ENCODE measurements at regions not wholly inside any gene's neighbourhood (a gene's known extent, or its start where the extent isn't known, plus 50 kb on each side); places are given as distances from the start of the nearest gene placed in this dataset.
"Not testable (repeated sequence)": the region's sequence is repeated elsewhere in the genome, so short reads cannot be mapped to it uniquely, and the experiment has no call there.

DNA sequence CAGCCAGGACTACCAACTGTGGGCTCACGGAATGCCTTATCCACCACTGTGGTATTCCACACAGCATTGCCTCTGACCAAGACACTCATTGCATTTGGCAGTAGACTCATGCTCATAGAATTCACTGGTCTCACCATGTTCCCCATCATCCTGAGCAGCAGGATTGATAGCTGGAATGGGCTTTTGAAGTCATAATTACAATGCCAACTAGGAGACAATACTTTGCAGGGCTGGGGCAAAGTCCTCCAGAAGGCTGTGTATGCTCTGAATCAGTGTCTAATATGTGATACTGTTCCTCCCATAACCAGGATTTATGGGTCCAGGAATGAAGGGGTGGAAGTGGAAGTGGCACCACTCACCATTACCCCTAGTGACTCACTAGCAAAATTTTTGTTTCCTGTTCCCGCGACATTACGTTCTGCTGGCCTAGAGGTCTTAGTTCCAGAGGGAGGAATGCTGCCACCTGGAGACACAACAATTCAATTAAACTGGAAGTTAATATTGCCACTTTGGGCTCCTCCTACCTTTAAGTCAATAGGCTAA lies 58.6 kb upstream of the CCDC80 start:
- Mint-ChIP-seq H3K27me3 (peaks cover 26% of the 10 kb centered on the region), H3K4me1 (no peaks in the 10 kb centered on the region), H3K36me3 (peaks cover 2% of the 10 kb centered on the region), H3K4me3 (no peak overlapping the region), H3K27ac (no peak overlapping the region), H3K9me3 (peaks cover 5% of the 10 kb centered on the region)

DNA sequence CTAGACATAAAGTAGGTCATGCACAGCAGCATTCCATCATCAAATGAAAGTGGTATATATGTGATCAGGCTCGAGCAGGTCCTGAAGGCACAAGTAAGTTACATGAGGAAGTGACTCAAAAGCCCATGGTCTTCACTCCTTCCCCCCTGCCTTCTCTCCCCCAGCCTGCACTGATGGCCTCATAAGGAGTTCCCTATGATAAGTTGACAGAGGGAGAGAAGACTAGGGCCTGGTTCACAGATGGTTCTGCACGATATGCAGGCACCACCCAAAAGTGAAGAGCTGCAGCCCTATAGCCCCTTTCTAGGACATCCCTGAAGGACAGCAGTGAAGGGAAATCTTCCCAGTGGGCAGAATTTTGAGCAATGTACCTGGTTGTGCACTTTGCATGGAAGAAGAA lies 57.5 kb upstream of the CCDC80 start:
- H3K9me3 Mint-ChIP-seq, H3K4me1 Mint-ChIP-seq, H3K27ac Mint-ChIP-seq, H3K36me3 Mint-ChIP-seq, H3K4me3 Mint-ChIP-seq: not testable (repeated sequence)
- H3K27me3 Mint-ChIP-seq: peaks cover 19% of the 10 kb centered on the region

DNA sequence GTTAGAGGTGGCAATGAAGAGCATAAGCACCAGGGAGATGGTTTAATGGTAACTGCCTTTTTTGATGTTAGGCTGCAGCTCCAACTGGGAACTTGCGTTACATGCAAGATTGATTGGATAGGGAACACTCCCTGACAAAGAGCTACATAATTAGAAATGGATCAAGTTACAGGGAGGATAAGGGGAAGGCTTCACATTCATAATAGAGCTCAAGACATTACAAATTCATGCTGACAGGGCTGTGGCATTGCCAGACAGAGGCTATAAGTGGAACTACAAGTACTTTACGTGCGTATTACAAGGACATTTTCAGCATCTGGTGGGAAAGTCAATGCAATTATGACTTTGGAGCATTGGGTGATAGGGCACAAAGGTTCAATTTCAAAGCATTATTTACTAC lies 55.3 kb upstream of the CCDC80 start:
- not testable (repeated sequence) for H3K27me3 Mint-ChIP-seq, H3K36me3 Mint-ChIP-seq, H3K27ac Mint-ChIP-seq, H3K9me3 Mint-ChIP-seq, H3K4me3 Mint-ChIP-seq, H3K4me1 Mint-ChIP-seq

DNA sequence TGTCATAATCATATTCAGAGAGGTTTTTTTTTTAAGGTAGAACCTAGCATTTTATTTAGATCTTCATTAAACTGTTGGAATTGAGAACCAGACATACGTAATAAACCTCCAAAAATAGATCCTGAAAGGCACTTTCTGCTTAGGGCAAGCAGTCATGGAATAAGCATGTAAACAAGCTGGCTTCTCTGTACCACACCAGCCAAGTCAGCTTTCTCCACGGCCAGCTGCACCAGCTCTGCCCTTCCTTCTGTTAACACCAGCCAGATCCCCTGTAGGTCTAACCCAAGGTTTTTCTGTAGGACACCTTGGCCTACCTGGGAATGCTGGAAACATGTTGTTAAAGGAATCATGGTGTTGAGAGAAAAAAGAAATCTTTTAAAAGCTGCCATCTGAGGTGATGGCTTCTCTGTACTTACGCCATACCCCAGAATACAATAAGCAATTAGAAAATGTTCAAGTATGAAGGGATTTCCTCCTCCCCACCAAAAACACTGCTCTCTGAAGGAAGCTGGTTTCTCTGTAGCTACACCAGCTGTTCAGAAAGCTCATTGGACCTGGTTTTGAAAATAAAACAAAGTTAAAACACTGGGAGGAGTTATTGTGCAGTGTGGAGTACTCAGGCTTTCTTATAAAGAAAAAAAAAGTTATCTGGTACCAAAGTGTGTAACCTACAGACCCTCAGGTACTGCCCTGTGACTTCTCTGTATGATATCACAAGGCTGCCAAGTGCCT lies 54.6 kb upstream of the CCDC80 start:
- not testable (repeated sequence) for H3K27me3 Mint-ChIP-seq, H3K36me3 Mint-ChIP-seq, H3K27ac Mint-ChIP-seq, H3K4me3 Mint-ChIP-seq, H3K9me3 Mint-ChIP-seq, H3K4me1 Mint-ChIP-seq

DNA sequence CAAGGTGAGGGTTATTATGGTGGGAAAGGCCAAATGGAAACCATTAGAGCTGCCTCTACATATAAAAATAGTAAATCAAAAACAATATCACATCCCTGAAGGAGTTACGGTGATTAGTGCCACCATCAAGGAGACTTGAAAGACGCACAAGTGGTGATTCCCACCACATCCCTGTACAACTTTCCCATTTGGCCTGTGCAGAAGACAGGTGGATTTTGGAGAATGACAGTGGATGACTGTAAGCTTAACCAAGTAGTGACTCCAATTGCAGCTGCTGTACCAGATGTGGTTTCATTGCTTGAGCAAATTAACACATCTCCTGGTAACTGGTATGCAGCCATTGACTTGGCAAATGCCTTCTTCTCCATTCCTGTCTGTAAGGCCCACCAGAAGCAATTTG lies 54.0 kb upstream of the CCDC80 start:
- not testable (repeated sequence) for H3K36me3 Mint-ChIP-seq, H3K27me3 Mint-ChIP-seq, H3K4me1 Mint-ChIP-seq, H3K9me3 Mint-ChIP-seq, H3K4me3 Mint-ChIP-seq, H3K27ac Mint-ChIP-seq

DNA sequence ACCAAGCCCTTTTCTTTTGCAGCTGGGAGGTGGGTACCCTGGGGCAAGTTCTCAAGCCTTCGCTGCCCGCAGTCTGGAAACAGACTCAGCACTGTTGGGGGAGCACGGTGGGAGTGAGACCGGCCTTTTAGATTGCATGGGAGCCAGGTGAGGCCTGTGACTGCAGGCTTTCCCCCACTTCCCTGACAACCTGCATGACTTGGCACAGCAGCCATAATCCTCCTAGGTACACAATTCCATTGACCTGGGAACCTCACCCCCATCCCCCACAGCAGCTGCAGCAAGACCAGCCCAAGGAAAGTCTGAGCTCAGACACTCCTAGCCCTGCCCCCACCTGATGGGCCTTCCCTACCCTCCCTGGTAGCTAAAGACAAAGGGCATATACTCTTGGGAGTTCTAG lies 52.2 kb upstream of the CCDC80 start:
- Mint-ChIP-seq H3K36me3 (no peaks in the 10 kb centered on the region), H3K27ac (no peak overlapping the region), H3K4me3 (no peak overlapping the region), H3K4me1 (peaks cover 9% of the 10 kb centered on the region), H3K27me3 (no peaks in the 10 kb centered on the region), H3K9me3 (no peaks in the 10 kb centered on the region)
